Liver (tissue), 3 donors: ENCODE measurements at regions not wholly inside any gene's neighbourhood (a gene's known extent, or its start where the extent isn't known, plus 50 kb on each side); places are given as distances from the start of the nearest gene placed in this dataset.

Source experiments
- CTCF ChIP-seq: fragments of 150-350 bp; IDR thresholded peaks from 2 replicates; pipeline ENCODE4 v1.5.1; 2017; ENCODE audit warnings: improper control_type of control experiment, low read depth, low read length; ENCODE audit not compliant: missing input control
- HNF4G ChIP-seq: IDR thresholded peaks from 2 replicates; pipeline ENCODE4 v1.6.1; 2016; ENCODE audit warnings: antibody characterized with exemption
- MAX ChIP-seq: IDR thresholded peaks from 2 replicates; pipeline ENCODE4 v1.6.1; 2016; ENCODE audit warnings: antibody characterized with exemption
- RAD21 ChIP-seq, 2 donors: IDR thresholded peaks; 2 replicates each; pipeline ENCODE4 v1.6.1; 2016; ENCODE audit warnings: antibody characterized with exemption in 2 of 2, mild to moderate bottlenecking in 2 of 2
- REST ChIP-seq: IDR thresholded peaks from 2 replicates; pipeline ENCODE4 v1.6.1; 2016; ENCODE audit warnings: antibody characterized with exemption, mild to moderate bottlenecking
- SP1 ChIP-seq: IDR thresholded peaks from 2 replicates; pipeline ENCODE4 v1.6.1; 2018; ENCODE audit warnings: antibody characterized with exemption, mild to moderate bottlenecking
- TAF1 ChIP-seq: conservative IDR thresholded peaks from 2 replicates; pipeline ENCODE4 v1.6.1; 2016; ENCODE audit warnings: antibody characterized with exemption, mild to moderate bottlenecking
- YY1 ChIP-seq: IDR thresholded peaks from 2 replicates; pipeline ENCODE4 v1.6.1; 2016; ENCODE audit warnings: antibody characterized with exemption, mild to moderate bottlenecking
- donor health status: healthy.
- donor health status: healthy.

GRCh38 chr6:68038815-68039408 is 596.2 kb upstream of the ADGRB3 start:
- TF ChIP-seq CTCF (no peak), RAD21 (IDR thresholded peaks at IDR 0.05) (no peak), HNF4G (no peak), TAF1 (no peak), REST (no peak), YY1 (no peak), SP1 (no peak), MAX (no peak)
